Upper lobe of left lung (tissue), 4 donors: ENCODE measurements at regions not wholly inside any gene's neighbourhood (a gene's known extent, or its start where the extent isn't known, plus 50 kb on each side); places are given as distances from the start of the nearest gene placed in this dataset.

Source experiments
- CTCF ChIP-seq, 6 experiments: fragments of 450-650 bp in 4 of 6; fragments of 200-600 bp in 2 of 6; sonication (generic) in 2 of 6; IDR thresholded peaks; one replicate each; pipeline ENCODE4 v1.5.1; 2016 to 2019; ENCODE audit warnings: antibody characterized with exemption in 6 of 6
- EP300 ChIP-seq, 4 donors: sonication (generic); formaldehyde crosslinking; IDR thresholded peaks; one replicate each; pipeline ENCODE4 v1.5.1; 2017; ENCODE audit warnings: antibody characterized with exemption in 4 of 4, control low read depth in 2 of 4
- POLR2AphosphoS5 ChIP-seq, 2 donors: sonication (generic); formaldehyde crosslinking; IDR thresholded peaks; one replicate each; pipeline ENCODE4 v1.5.1; 2017; ENCODE audit warnings: antibody characterized with exemption in 2 of 2

- no peak for TF ChIP-seq EP300 (IDR thresholded peaks at IDR 0.05)
- no peak for TF ChIP-seq CTCF (IDR thresholded peaks at IDR 0.05)
- no peak for TF ChIP-seq POLR2AphosphoS5 (IDR thresholded peaks at IDR 0.05)
Measured at GRCh38 chr6:1240766-1241318, 71.1 kb upstream of the FOXQ1 start.
